NT2/D1 (cell line): ENCODE measurements at regions not wholly inside any gene's neighbourhood (a gene's known extent, or its start where the extent isn't known, plus 50 kb on each side); places are given as distances from the start of the nearest gene placed in this dataset.

Experiments
- YY1 ChIP-seq: IDR thresholded peaks from 2 replicates; pipeline ENCODE4 v1.6.1; 2011; ENCODE audit not compliant: insufficient read length, insufficient read depth
- ZNF274 ChIP-seq: IDR thresholded peaks from 2 replicates; pipeline ENCODE4 v1.6.1; 2011; ENCODE audit warnings: mild to moderate bottlenecking, low read depth, low read length

- TF ChIP-seq YY1: no peak
- TF ChIP-seq ZNF274: no peak
Observed at GRCh38 chr15:79157631-79158592, 67.3 kb upstream of the RASGRF1 start.
